GM21717 (cell line): ENCODE measurements at regions not wholly inside any gene's neighbourhood (a gene's known extent, or its start where the extent isn't known, plus 50 kb on each side); places are given as distances from the start of the nearest gene placed in this dataset.
"Not testable (repeated sequence)": the region's sequence is repeated elsewhere in the genome, so short reads cannot be mapped to it uniquely, and the experiment has no call there.

Experiments used
- ATAC-seq: cut with Tn5 transposase; IDR thresholded peaks from one replicate; pipeline ENCODE4 v1.9.1; 2021; ENCODE audit warnings: mild to moderate bottlenecking, moderate library complexity; ENCODE audit not compliant: unreplicated experiment

GRCh38 chr2:228535396-228535795, 353.9 kb upstream of the SPHKAP start:
- no peak for ATAC-seq

DNA sequence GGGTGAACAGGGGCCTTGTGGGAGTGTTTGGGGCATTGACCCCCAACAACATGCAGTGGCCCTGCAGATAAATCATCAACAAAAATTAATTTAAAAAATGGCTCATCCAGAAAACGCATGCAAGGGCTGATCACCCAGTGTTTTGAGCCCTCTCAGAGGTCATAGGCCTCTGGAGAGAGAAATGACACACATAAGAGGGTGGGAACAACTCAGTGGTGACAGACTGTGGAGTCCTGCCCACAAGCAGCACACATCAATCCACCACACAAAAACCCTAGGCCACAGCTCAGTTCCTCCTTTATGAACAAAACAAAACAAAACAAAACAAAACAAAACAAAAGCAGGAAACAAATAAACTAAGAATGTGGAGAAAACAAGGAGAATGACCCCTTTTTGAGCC, 351.7 kb upstream of the SPHKAP start:
- no peak for ATAC-seq

DNA sequence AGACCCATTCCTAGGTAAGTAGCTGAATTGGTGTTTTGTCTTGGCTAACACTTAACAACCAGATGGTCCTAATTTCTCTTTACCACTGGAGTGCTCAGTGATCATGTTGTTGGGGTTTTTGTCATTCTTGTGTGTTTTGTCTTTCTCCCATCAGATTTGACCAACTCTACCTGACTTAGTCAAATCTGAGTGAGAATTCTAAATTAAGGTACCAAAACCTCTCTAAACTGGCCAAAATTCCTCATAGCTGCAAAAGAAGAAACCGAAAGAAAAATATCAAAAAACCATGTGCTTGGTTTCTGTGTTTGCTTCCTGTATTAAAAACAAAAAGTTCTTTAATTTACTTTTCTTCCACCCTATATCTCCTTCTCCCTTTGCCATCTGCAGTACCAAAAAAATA, 350.7 kb upstream of the SPHKAP start:
- ATAC-seq: no peak

GRCh38 chr2:228527197-228527881, 345.9 kb upstream of the SPHKAP start:
- no peak for ATAC-seq

- no peak for ATAC-seq
Measured at GRCh38 chr2:228526687-228527086, 345.2 kb upstream of the SPHKAP start.

- ATAC-seq: no peak
Measured at GRCh38 chr2:228522977-228523376, 341.5 kb upstream of the SPHKAP start.

- ATAC-seq: no peak
Measured at GRCh38 chr2:228522276-228522675, 340.8 kb upstream of the SPHKAP start.

- ATAC-seq: no peak
Measured at GRCh38 chr2:228519561-228519960, 338.1 kb upstream of the SPHKAP start.

DNA sequence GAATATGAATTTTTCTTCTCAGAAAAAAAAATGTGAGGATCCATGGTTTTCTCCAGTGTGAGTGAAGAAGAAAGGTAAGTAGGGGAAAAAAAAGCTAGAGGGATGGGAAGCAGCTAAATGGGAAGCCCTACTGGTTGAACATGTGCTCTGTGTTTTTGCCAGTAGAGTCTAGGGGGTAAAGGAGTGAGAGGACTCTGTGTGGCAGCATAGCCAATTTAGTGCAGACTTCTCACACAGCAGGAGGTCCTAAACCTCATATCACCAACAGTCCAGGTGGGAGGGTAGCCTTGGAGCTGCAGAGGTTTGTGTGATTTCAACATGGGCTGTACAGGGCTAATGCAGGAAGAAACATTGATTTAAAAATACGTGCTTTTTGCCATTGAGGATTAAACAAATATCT, 334.5 kb upstream of the SPHKAP start:
- ATAC-seq: no peak

DNA sequence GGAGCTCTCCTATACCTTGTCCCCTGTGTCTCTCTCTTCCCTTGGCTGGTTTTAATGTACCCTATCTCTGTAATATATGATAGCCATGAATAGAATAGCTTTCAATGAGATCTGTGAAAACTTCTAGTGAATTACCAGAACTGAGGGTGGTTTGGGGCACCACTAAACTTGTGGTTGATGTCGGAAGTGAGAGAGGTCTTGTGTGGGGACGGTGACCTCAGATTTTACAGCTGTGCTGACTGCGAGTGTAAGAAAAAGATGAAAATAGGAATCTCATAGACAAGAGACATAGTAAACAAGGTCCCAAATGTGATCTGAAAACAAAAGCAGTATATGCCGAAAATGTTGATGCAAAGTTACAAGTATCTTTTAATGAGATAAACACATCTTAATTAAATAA, 332.0 kb upstream of the SPHKAP start:
- not testable (repeated sequence) for ATAC-seq

DNA sequence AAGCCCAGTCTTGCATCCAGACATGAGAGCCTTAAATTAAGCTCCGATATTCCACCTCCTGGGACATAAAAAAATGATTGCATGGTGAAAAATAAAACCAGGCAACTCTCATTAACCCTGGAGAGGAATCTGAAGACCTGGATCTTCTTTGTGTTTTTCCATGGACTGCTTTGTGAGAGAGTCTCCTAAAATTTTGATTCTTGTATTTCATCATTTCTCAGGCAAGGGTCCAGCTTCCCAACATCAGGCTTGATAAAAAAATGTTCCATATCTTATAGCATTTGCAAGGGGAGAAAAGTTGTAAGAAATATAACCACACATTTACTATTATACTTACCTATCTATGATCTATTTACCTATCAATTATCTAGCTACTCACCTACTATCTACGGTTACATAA, 327.5 kb upstream of the SPHKAP start:
- no peak for ATAC-seq

GRCh38 chr2:228507870-228508269, 326.4 kb upstream of the SPHKAP start:
- no peak for ATAC-seq

- ATAC-seq: no peak
Measured at GRCh38 chr2:228507231-228507824, 325.8 kb upstream of the SPHKAP start.

- no peak for ATAC-seq
Measured at GRCh38 chr2:228503731-228504130, 322.2 kb upstream of the SPHKAP start.

GRCh38 chr2:228493852-228494251, 312.4 kb upstream of the SPHKAP start:
- no peak for ATAC-seq

DNA sequence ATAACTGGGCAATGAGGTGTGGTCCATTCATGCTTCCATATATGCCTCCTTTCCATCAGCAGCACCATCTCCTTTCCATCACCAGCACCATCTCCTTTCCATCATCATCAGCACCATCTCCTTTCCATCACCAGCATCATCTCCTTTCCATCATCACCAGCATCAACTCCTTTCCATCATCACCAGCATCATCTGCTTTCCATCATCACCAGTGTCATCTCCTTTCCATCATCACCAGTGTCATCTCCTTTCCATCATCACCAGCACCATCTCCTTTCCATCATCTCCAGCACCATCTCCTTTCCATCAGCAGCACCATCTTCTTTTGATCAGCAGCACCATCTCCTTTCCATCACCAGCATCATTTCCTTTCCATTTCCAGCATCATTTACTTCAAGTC, 297.5 kb upstream of the SPHKAP start:
- ATAC-seq: no peak

DNA sequence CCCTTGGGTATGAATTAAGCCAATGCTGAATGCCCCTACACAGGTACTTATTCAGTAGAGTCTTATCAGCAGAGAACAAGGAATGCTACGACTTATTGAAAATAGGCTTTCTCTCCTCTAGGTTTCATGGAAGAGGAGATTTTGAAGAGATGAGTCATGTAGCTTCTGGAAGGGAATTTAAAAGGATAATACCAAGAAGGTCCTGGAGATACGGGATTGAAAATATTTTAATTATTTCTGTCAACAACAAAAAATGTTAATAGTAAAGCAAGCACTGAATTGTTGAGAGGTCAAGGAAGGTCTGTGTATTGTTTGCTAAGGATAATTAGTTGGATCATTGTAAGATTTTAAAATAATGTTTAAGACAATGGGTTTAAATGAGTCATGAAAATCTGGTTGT, 293.0 kb upstream of the SPHKAP start:
- ATAC-seq: no peak

GRCh38 chr2:228469721-228470120, 288.2 kb upstream of the SPHKAP start:
- ATAC-seq: no peak

GRCh38 chr2:228466851-228467250, 285.4 kb upstream of the SPHKAP start:
- no peak for ATAC-seq

DNA sequence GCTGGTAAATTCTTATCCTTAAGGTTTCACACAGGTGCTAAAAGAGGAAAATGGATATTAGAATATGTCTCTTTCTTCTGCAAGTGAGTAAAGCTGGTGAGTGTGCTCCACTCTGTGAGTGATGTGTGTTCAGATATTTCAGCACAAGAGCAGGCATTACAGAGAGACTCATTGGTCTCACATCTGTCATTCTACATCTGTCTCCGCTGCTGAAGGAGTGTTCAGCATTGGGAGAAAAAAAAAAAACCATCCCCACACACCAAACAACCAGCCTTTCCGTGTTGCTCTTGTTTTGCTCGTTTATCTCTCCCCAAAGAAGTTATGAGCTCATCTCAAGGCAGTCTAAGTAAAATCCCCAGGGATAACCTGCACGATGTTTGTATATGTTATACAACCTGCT, 283.9 kb upstream of the SPHKAP start:
- ATAC-seq: no peak

GRCh38 chr2:228458364-228458763, 276.9 kb upstream of the SPHKAP start:
- ATAC-seq: no peak

DNA sequence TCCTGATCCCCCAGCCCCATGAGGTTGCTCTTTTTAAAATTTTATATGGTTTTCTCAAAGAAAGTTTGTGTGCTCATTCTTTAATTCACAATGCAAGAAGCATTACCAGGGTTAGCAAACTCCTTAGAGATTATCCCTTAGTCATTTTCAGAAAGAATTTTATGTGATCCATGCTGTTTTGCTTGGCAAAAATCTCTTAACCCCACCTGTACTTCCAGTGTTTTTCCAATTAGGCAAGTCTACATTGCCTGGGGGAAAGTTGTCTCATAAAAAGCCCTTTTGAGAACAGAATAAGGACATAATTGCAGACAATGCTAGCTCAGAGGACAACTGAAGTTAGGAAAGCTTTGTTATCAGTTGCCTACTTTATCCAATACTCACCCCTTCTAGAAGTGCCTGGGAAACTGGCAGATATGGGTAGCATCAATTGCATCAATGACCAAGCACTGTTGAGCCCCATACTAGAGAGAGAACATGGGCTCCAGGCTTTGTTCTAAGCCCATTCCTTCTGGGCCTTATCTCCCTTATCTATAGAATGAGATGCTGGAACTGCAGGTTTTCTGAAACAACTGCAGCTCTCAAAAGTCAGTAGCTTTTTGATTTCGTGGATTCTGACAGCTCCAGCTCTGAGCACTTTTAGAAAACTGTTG, 265.9 kb upstream of the SPHKAP start:
- no peak for ATAC-seq
